AG10803 (cell line): ENCODE measurements at regions not wholly inside any gene's neighbourhood (a gene's known extent, or its start where the extent isn't known, plus 50 kb on each side); places are given as distances from the start of the nearest gene placed in this dataset.

Experiments used
- DNase-seq: peaks from one replicate; pipeline ENCODE4 v3.0.0; 2010; ENCODE audit warnings: low read depth
- H3K4me3 ChIP-seq: 2 replicates; pipeline ENCODE4 v1.5.1; 2011; ENCODE audit warnings: mild to moderate bottlenecking, low read length, control low read depth
- CTCF ChIP-seq: conservative IDR thresholded peaks from 2 replicates; pipeline ENCODE4 v1.5.1; 2011; ENCODE audit warnings: mild to moderate bottlenecking, low read length, control low read depth, inconsistent platforms

- no peak overlapping the region for H3K4me3 ChIP-seq
- TF ChIP-seq CTCF = no peak
- DNase-seq = no peak
Measured at GRCh38 chr12:58386136-58386535, 444.8 kb downstream of the ATP23 start.

- DNase-seq = peak; percentile 67
- TF ChIP-seq CTCF = no peak
- H3K4me3 ChIP-seq = no peak overlapping the region
Measured at GRCh38 chr12:58387199-58387598, 445.8 kb downstream of the ATP23 start.

GRCh38 chr12:58388261-58388660 lies 446.9 kb downstream of the ATP23 start:
- DNase-seq = peak; percentile 45
- no peak overlapping the region for H3K4me3 ChIP-seq
- no peak for TF ChIP-seq CTCF

GRCh38 chr12:58393152-58393551 lies 451.8 kb downstream of the ATP23 start:
- no peak for DNase-seq
- H3K4me3 ChIP-seq = no peak overlapping the region
- TF ChIP-seq CTCF = no peak

GRCh38 chr12:58395056-58395455 lies 453.7 kb downstream of the ATP23 start:
- TF ChIP-seq CTCF = no peak
- no peak for DNase-seq
- H3K4me3 ChIP-seq = no peak overlapping the region

GRCh38 chr12:58395470-58395869 lies 454.1 kb downstream of the ATP23 start:
- TF ChIP-seq CTCF = no peak
- H3K4me3 ChIP-seq = no peak overlapping the region
- DNase-seq = peak; percentile 19

- DNase-seq = peak; percentile 2
- no peak for TF ChIP-seq CTCF
- no peak overlapping the region for H3K4me3 ChIP-seq
Measured at GRCh38 chr12:58396239-58396638, 454.9 kb downstream of the ATP23 start.
